ENCODE measurements at regions not wholly inside any gene's neighbourhood (a gene's known extent, or its start where the extent isn't known, plus 50 kb on each side); places are given as distances from the start of the nearest gene placed in this dataset.

GRCh38 chr2:145652571-145653545, 1132.9 kb upstream of the ZEB2 start:
- no peaks in the 10 kb centered on the region for H3K27me3 ChIP-seq (ENCODE audit: insufficient read depth, low read length)
- no peaks in the 10 kb centered on the region for H3K4me1 ChIP-seq (ENCODE audit: insufficient read depth, low read length)
- no peak overlapping the region for H3K4me3 ChIP-seq (ENCODE audit: low read length)
- no peaks in the 10 kb centered on the region for H3K9me3 ChIP-seq (ENCODE audit: low read depth, low read length)

- Histone ChIP-seq H3K9me3 (ENCODE audit: low read depth, low read length) (no peaks in the 10 kb centered on the region), H3K4me3 (ENCODE audit: low read length) (no peak overlapping the region), H3K4me1 (ENCODE audit: insufficient read depth, low read length) (no peaks in the 10 kb centered on the region), H3K27me3 (ENCODE audit: insufficient read depth, low read length) (no peaks in the 10 kb centered on the region)
Measured at GRCh38 chr2:145652036-145652435, 1132.1 kb upstream of the ZEB2 start.

DNA sequence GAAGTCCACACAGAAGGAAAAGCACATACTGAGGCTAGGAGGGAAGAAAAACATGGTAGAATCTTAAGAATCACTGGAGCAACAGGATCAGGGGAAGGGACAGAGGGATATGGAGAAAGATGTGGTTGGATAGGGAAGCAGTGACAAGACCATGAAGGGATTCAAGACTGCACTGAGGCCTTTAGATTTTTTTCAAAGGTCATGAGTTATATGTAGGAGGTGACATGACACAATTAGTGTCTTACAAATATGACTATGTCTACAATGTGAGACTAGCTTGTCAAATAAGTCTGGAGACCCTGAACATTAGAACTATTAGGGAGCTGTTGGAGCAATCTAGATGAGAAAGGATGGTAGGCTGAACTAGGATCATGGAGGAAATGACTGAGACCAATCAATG, 1130.3 kb upstream of the ZEB2 start:
- no peaks in the 10 kb centered on the region for H3K4me1 ChIP-seq (ENCODE audit: insufficient read depth, low read length)
- no peaks in the 10 kb centered on the region for H3K9me3 ChIP-seq (ENCODE audit: low read depth, low read length)
- no peaks in the 10 kb centered on the region for H3K27me3 ChIP-seq (ENCODE audit: insufficient read depth, low read length)
- no peak overlapping the region for H3K4me3 ChIP-seq (ENCODE audit: low read length)

DNA sequence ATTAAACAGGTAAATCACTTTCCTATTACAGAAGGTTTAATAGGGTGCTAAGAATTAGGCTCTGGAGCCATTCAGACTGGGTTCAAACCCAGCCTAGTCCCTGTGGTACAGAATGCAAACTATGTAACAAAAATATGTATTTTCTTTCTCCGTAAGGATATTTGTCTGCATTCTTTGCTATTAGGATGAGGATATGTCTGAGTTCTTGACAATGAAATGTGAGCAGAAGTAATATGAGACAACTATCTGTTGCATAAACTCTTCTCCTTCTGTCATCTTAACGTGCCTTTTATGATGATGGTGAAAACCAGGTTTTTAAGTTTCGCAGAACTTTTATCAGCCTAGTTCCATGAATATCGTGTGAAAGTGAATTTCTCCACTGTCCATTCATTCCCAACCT, 1129.1 kb upstream of the ZEB2 start:
- Histone ChIP-seq H3K4me1 (ENCODE audit: insufficient read depth, low read length) (peaks cover 4% of the 10 kb centered on the region), H3K9me3 (ENCODE audit: low read depth, low read length) (no peaks in the 10 kb centered on the region), H3K27me3 (ENCODE audit: insufficient read depth, low read length) (no peaks in the 10 kb centered on the region), H3K4me3 (ENCODE audit: low read length) (no peak overlapping the region)

DNA sequence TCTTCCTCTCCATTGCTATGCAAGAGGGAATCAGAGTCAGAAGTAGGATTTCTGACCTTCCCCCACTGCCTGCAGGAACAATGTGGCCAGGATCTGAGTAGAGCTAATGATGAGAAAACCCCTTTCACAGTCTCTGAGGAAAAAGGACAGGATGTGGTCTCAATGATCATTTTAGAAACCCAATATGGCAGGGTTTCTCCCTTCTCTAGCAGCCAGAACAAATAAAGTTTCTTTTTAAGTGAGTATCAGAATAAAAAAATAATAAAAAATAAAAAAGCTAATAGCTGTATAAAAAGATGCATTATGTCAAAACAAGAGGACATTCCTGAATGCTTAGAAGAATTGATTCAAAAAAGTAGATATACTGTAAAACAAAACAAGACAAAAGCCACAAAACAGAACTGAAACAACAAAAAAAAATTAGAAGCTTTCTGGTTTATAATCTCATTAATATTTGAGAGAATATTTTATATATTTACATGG, 1124.9 kb upstream of the ZEB2 start:
- H3K4me3 ChIP-seq (ENCODE audit: low read length): no peak overlapping the region
- peaks cover 4% of the 10 kb centered on the region for H3K4me1 ChIP-seq (ENCODE audit: insufficient read depth, low read length)
- H3K9me3 ChIP-seq (ENCODE audit: low read depth, low read length): no peaks in the 10 kb centered on the region
- H3K27me3 ChIP-seq (ENCODE audit: insufficient read depth, low read length): no peaks in the 10 kb centered on the region

- no peaks in the 10 kb centered on the region for H3K4me1 ChIP-seq (ENCODE audit: insufficient read depth, low read length)
- no peaks in the 10 kb centered on the region for H3K27me3 ChIP-seq (ENCODE audit: insufficient read depth, low read length)
- H3K9me3 ChIP-seq (ENCODE audit: low read depth, low read length): no peaks in the 10 kb centered on the region
- H3K4me3 ChIP-seq (ENCODE audit: low read length): no peak overlapping the region
Measured at GRCh38 chr2:145638675-145639074, 1118.8 kb upstream of the ZEB2 start.

GRCh38 chr2:145635706-145636427, 1115.9 kb upstream of the ZEB2 start:
- Histone ChIP-seq H3K27me3 (ENCODE audit: insufficient read depth, low read length) (no peaks in the 10 kb centered on the region), H3K9me3 (ENCODE audit: low read depth, low read length) (no peaks in the 10 kb centered on the region), H3K4me1 (ENCODE audit: insufficient read depth, low read length) (no peaks in the 10 kb centered on the region), H3K4me3 (ENCODE audit: low read length) (no peak overlapping the region)

DNA sequence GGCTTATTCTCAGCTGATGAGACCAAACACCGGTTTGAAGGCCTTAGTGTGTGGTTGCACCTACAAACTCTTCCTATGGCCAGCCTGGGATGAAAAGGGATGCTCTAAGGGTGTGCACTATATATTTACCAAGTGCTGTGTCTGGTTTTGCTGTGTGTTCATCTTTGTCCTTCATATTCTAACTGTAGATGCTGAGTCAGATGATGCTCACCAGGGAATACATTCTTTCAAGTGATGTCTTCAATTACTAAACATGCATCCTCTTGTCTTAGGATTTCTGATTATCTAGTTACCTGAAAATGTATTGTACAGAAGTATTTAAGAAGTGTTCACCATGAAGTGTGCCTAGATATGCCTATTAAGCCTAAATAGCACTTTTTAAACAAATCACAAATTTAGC, 1111.6 kb upstream of the ZEB2 start:
- no peak overlapping the region for H3K4me3 ChIP-seq (ENCODE audit: low read length)
- H3K4me1 ChIP-seq (ENCODE audit: insufficient read depth, low read length): no peaks in the 10 kb centered on the region
- H3K27me3 ChIP-seq (ENCODE audit: insufficient read depth, low read length): no peaks in the 10 kb centered on the region
- H3K9me3 ChIP-seq (ENCODE audit: low read depth, low read length): no peaks in the 10 kb centered on the region

DNA sequence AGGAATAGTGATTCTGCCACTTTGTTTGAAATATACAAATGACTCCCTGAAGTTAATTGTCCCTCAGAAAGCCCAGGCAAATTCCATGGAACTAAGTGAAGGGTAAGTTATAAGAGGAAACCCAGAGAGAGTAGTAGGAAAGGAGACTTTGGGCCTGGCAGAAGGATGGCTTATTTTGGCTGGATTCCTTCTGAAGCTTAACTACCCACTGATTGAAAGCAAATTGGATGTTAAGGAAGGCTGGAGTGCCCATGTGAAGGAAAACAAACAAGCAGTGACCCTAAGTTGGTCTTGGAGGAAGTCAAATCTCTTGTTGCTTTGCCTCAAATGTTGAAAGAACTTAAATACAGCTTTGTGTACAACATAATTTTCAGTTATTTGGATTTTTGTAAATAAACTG, 1106.4 kb upstream of the ZEB2 start:
- Histone ChIP-seq H3K4me3 (ENCODE audit: low read length) (no peak overlapping the region), H3K9me3 (ENCODE audit: low read depth, low read length) (no peaks in the 10 kb centered on the region), H3K4me1 (ENCODE audit: insufficient read depth, low read length) (no peaks in the 10 kb centered on the region), H3K27me3 (ENCODE audit: insufficient read depth, low read length) (no peaks in the 10 kb centered on the region)

GRCh38 chr2:145625111-145625510, 1105.2 kb upstream of the ZEB2 start:
- Histone ChIP-seq H3K4me3 (ENCODE audit: low read length) (no peak overlapping the region), H3K27me3 (ENCODE audit: insufficient read depth, low read length) (no peaks in the 10 kb centered on the region), H3K9me3 (ENCODE audit: low read depth, low read length) (no peaks in the 10 kb centered on the region), H3K4me1 (ENCODE audit: insufficient read depth, low read length) (no peaks in the 10 kb centered on the region)

GRCh38 chr2:145623136-145623535, 1103.2 kb upstream of the ZEB2 start:
- no peak overlapping the region for H3K4me3 ChIP-seq (ENCODE audit: low read length)
- no peaks in the 10 kb centered on the region for H3K4me1 ChIP-seq (ENCODE audit: insufficient read depth, low read length)
- H3K9me3 ChIP-seq (ENCODE audit: low read depth, low read length): no peaks in the 10 kb centered on the region
- H3K27me3 ChIP-seq (ENCODE audit: insufficient read depth, low read length): no peaks in the 10 kb centered on the region

- Histone ChIP-seq H3K9me3 (ENCODE audit: low read depth, low read length) (no peaks in the 10 kb centered on the region), H3K4me3 (ENCODE audit: low read length) (no peak overlapping the region), H3K27me3 (ENCODE audit: insufficient read depth, low read length) (no peaks in the 10 kb centered on the region), H3K4me1 (ENCODE audit: insufficient read depth, low read length) (no peaks in the 10 kb centered on the region)
Measured at GRCh38 chr2:145622285-145622684, 1102.4 kb upstream of the ZEB2 start.

DNA sequence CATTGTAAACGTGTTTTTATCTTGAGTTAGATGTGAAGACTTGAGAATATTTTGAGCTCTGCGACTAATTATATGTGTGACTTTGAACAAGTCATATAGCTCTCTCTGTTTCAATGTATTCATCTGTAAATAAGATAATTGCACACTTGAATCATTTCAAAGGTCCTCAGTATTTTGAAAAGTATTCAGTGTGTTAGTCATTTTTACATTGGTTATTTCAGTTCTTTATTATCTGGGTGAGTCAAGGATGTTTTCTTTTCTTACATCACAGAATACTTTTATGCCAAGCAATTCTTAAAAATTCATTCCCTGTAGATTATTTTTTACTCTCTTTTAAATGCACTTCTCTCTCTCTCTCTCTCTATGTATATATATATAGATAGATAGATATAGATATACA, 1098.0 kb upstream of the ZEB2 start:
- H3K4me1 ChIP-seq (ENCODE audit: insufficient read depth, low read length): no peaks in the 10 kb centered on the region
- no peaks in the 10 kb centered on the region for H3K9me3 ChIP-seq (ENCODE audit: low read depth, low read length)
- no peak overlapping the region for H3K4me3 ChIP-seq (ENCODE audit: low read length)
- no peaks in the 10 kb centered on the region for H3K27me3 ChIP-seq (ENCODE audit: insufficient read depth, low read length)

DNA sequence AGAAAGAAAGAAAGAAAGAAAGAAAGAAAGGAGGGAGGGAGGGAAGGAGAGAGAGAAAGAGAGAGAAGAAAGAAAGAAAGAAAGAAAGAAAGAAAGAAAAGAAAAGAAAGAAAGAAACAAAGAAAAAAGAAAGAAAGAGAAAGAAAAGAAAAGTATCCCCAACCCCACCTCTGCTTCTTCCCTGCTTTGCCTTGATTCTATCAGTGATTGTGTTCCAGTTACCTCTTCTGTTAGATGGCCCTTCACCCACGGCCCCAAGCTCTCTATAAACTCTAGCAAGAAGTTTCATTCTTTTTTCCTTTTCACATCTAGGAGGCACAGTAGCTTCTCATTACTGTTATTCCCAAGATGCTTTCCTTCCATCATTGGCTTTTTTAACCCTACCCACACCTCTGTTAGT, 1097.5 kb upstream of the ZEB2 start:
- no peaks in the 10 kb centered on the region for H3K4me1 ChIP-seq (ENCODE audit: insufficient read depth, low read length)

DNA sequence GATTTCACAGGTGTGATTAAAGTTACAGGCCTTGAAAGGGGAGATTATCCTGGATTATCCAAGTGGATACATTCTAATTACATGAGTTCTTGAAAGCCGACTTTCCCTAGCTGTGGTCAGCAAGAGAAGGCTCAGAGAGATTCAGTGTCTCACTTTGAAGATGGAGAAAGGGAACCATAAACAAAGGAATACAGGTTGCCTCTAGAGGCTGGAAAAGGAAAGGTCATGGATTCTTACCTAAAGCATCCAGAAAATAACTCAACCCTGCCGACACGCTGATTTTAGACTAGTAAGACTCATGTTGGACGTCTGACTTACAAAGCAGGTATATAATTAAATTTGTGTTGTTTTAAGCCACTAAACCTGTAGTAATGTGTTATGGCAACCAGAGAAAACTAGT, 1095.7 kb upstream of the ZEB2 start:
- no peaks in the 10 kb centered on the region for H3K4me1 ChIP-seq (ENCODE audit: insufficient read depth, low read length)

More for the DNA sequence above, 1097.5 kb upstream of the ZEB2 start:
- H3K4me3 ChIP-seq (ENCODE audit: low read length): no peak overlapping the region
- H3K9me3 ChIP-seq (ENCODE audit: low read depth, low read length): no peaks in the 10 kb centered on the region
- no peaks in the 10 kb centered on the region for H3K27me3 ChIP-seq (ENCODE audit: insufficient read depth, low read length)

More for the DNA sequence above, 1095.7 kb upstream of the ZEB2 start:
- Histone ChIP-seq H3K4me3 (ENCODE audit: low read length) (no peak overlapping the region), H3K9me3 (ENCODE audit: low read depth, low read length) (no peaks in the 10 kb centered on the region), H3K27me3 (ENCODE audit: insufficient read depth, low read length) (no peaks in the 10 kb centered on the region)

Data from mononuclear cell (primary cell).